ENCODE measurements at regions not wholly inside any gene's neighbourhood (a gene's known extent, or its start where the extent isn't known, plus 50 kb on each side); places are given as distances from the start of the nearest gene placed in this dataset.

DNA sequence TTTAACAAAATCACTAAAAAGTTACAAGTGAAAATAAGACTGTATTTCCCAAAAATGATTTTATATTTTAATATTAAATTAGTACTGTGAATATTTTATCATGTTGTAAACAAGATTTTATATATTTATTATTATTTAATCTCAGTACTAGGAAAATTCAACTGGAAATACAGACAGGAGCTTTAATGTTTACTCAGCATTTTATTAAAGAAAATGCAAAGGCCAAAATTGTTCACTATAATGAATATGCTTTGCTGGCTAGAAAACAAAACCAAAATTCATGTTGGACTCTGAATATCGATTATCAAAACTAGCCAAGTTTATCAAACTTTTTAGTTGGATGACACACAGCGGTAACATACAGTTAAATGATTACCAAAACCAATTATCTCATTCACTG is 782.3 kb downstream of the AMY1C start:
- Histone ChIP-seq H3K36me3 (no peaks in the 10 kb centered on the region), H3K4me3 (no peak overlapping the region), H3K4me1 (ENCODE audit: control insufficient read depth in 1 of 2, low read depth in 2 of 2) (no peaks in the 10 kb centered on the region), H3K9me3 (no peaks in the 10 kb centered on the region), H3K27ac (no peak overlapping the region), H3K27me3 (replicated peaks; ENCODE audit: insufficient read depth) (no peaks in the 10 kb centered on the region)
- TF ChIP-seq, protein P1, sequence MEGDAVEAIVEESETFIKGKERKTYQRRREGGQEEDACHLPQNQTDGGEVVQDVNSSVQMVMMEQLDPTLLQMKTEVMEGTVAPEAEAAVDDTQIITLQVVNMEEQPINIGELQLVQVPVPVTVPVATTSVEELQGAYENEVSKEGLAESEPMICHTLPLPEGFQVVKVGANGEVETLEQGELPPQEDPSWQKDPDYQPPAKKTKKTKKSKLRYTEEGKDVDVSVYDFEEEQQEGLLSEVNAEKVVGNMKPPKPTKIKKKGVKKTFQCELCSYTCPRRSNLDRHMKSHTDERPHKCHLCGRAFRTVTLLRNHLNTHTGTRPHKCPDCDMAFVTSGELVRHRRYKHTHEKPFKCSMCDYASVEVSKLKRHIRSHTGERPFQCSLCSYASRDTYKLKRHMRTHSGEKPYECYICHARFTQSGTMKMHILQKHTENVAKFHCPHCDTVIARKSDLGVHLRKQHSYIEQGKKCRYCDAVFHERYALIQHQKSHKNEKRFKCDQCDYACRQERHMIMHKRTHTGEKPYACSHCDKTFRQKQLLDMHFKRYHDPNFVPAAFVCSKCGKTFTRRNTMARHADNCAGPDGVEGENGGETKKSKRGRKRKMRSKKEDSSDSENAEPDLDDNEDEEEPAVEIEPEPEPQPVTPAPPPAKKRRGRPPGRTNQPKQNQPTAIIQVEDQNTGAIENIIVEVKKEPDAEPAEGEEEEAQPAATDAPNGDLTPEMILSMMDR (IDR thresholded peaks at IDR 0.05): no peak
- no peak for DNase-seq (ENCODE audit: low spot score)
- no peak for ATAC-seq (ENCODE audit: insufficient number of reproducible peaks, low FRiP score, low read depth)

DNA sequence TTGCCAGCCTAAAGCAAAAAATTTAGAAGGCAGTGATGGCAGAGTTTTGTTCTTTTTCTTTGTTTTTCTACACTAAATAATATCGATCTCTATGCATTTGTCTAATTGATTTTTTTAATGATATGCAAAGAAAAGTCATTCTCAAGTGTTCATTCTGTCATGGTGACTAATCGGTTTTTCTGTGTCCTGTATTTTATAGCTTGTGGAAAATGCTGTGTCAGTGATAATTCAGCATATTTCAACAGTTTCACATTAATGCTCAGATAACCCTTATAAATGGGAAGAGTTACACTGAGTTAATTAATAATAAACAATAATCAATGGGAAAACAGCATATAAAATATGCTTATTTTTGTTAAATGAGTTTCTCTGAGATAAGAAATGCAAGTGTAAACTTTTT is 824.9 kb downstream of the AMY1C start:
- no peak for ATAC-seq (ENCODE audit: insufficient number of reproducible peaks, low FRiP score, low read depth)
- H3K27ac ChIP-seq: no peak overlapping the region
- H3K9me3 ChIP-seq: no peaks in the 10 kb centered on the region
- TF ChIP-seq, protein P1 (IDR thresholded peaks at IDR 0.05): no peak
- no peaks in the 10 kb centered on the region for H3K27me3 ChIP-seq (replicated peaks; ENCODE audit: insufficient read depth)
- H3K4me1 ChIP-seq (ENCODE audit: control insufficient read depth in 1 of 2, low read depth in 2 of 2): no peaks in the 10 kb centered on the region
- no peaks in the 10 kb centered on the region for H3K36me3 ChIP-seq
- no peak for DNase-seq (ENCODE audit: low spot score)
- H3K4me3 ChIP-seq: no peak overlapping the region

DNA sequence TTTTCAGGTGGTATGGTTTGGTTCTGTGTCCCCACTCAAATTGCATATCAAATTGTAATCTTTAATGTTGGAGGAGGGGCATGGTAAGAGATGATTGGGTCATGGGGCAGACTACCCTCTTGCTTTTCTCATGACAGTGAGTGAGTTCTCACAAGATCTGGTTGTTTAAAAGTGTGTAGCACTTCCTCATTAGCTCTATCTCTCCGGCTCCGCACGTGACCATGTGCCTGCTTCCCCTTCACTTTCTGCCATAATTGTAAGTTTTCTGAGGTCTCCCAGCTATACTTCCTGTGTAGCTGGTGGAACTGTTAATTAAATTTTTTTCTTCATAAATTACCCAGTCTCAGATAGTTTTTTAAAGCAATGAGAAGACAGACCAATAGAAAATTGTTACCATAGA is 843.2 kb downstream of the AMY1C start:
- TF ChIP-seq, protein P1 (IDR thresholded peaks at IDR 0.05): no peak
- H3K4me1 ChIP-seq (ENCODE audit: control insufficient read depth in 1 of 2, low read depth in 2 of 2): no peaks in the 10 kb centered on the region
- H3K27me3 ChIP-seq (replicated peaks; ENCODE audit: insufficient read depth): no peaks in the 10 kb centered on the region
- H3K9me3 ChIP-seq: no peaks in the 10 kb centered on the region
- DNase-seq (ENCODE audit: low spot score): no peak
- H3K4me3 ChIP-seq: no peak overlapping the region
- H3K27ac ChIP-seq: no peak overlapping the region
- no peaks in the 10 kb centered on the region for H3K36me3 ChIP-seq
- no peak for ATAC-seq (ENCODE audit: insufficient number of reproducible peaks, low FRiP score, low read depth)

DNA sequence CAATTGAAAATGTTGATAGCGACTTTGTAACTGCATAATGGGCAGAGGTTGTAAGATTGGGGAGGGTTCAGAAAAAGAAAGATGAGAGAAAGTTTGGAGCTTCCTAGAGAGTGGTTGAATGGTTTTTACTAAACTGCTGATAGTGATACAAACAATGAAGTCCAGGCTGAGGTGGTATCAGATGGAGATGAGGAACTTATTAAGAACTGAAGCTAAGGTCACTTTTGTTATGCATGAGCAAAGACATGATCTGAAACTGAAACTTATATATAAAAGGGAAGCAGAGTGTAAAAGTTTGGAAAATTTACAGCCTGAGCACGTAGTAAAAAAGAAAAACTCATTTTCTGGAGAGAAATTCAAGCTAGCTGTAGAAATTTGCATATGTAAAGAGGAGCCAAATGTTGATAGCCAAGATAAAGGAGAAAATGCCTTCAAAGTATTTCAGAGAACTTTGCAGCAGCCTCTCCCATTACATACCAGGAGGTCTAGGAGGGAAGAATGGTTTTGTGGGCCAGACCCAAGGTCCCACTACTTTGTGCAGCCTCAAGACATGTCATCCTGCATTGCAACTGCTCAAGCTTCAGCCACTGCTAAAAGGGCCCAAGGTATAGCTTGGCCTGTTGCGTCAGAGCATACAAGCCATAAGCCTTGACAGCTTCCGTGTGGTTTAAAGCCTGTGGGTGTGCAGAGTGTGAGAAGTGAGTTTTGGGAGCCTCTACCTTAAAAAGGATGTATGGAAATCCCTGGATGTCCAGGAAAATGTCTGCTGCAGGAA is 843.9 kb downstream of the AMY1C start:
- Histone ChIP-seq H3K4me1 (ENCODE audit: control insufficient read depth in 1 of 2, low read depth in 2 of 2) (no peaks in the 10 kb centered on the region), H3K36me3 (no peaks in the 10 kb centered on the region), H3K4me3 (no peak overlapping the region), H3K9me3 (no peaks in the 10 kb centered on the region), H3K27me3 (replicated peaks; ENCODE audit: insufficient read depth) (no peaks in the 10 kb centered on the region), H3K27ac (no peak overlapping the region)
- TF ChIP-seq, protein P1 (IDR thresholded peaks at IDR 0.05): no peak
- ATAC-seq (ENCODE audit: insufficient number of reproducible peaks, low FRiP score, low read depth): no peak
- DNase-seq (ENCODE audit: low spot score): no peak

DNA sequence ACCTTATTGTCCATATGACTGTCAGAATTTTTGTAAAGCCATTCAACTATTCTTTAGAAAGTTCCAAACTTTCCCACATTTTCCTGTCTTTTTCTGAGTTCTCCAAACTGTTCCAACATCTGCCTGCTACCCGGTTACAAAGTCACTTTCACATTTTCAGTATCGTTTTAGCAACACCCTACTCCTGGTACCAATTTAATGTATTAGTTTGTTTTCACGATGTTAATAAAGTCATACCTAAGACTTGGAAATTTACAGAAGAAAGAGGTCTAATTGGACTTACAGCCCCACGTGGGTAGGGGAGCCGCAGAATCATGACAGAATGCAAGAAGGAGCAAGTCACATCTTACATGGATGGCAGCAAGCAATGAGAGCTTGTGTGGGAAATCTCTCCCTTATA is 867.8 kb downstream of the AMY1C start:
- H3K9me3 ChIP-seq: no peaks in the 10 kb centered on the region
- H3K4me1 ChIP-seq (ENCODE audit: control insufficient read depth in 1 of 2, low read depth in 2 of 2): no peaks in the 10 kb centered on the region
- H3K27ac ChIP-seq: no peak overlapping the region
- TF ChIP-seq, protein P1 (IDR thresholded peaks at IDR 0.05): no peak
- DNase-seq (ENCODE audit: low spot score) (no peak), ATAC-seq (ENCODE audit: insufficient number of reproducible peaks, low FRiP score, low read depth) (no peak)
- no peaks in the 10 kb centered on the region for H3K27me3 ChIP-seq (replicated peaks; ENCODE audit: insufficient read depth)
- no peak overlapping the region for H3K4me3 ChIP-seq
- H3K36me3 ChIP-seq: no peaks in the 10 kb centered on the region

All from thoracic aorta (tissue), 2 donors.